ENCODE measurements at regions not wholly inside any gene's neighbourhood (a gene's known extent, or its start where the extent isn't known, plus 50 kb on each side); places are given as distances from the start of the nearest gene placed in this dataset.
"Not testable (repeated sequence)": the region's sequence is repeated elsewhere in the genome, so short reads cannot be mapped to it uniquely, and the experiment has no call there.

GRCh38 chr12:25317553-25317952 is 66.8 kb upstream of the KRAS start:
- Histone ChIP-seq H3K9me2 (ENCODE audit: low read depth, low read length) (no peaks in the 10 kb centered on the region), H3K4me1 (ENCODE audit: insufficient read depth, low read length, severe bottlenecking) (peaks cover 48% of the 10 kb centered on the region), H3F3A (ENCODE audit: insufficient read depth, low read length) (no peaks in the 10 kb centered on the region), H3K4me2 (ENCODE audit: low read length) (no peak overlapping the region), H3K36me3 (ENCODE audit: insufficient read depth, low read length) (no peaks in the 10 kb centered on the region), H3K27me3 (ENCODE audit: insufficient read depth, low read length) (no peaks in the 10 kb centered on the region), H3K4me3 (ENCODE audit: low read depth, low read length, poor library complexity, severe bottlenecking) (no peak overlapping the region), H3K9me3 (ENCODE audit: low read length) (no peaks in the 10 kb centered on the region), H3K79me2 (ENCODE audit: insufficient read depth, low read length) (no peaks in the 10 kb centered on the region), H3K27ac (ENCODE audit: low read depth, low read length, poor library complexity, severe bottlenecking) (no peak overlapping the region), H2AFZ (ENCODE audit: low read length) (no peak overlapping the region), H4K20me1 (ENCODE audit: insufficient read depth, low read length) (no peaks in the 10 kb centered on the region), H3K9ac (ENCODE audit: low read length) (no peak overlapping the region)
- TF ChIP-seq EZH2 (IDR thresholded peaks at IDR 0.05; ENCODE audit: borderline replicate concordance, low read length) = no peak
- TF ChIP-seq CTCF (IDR thresholded peaks at IDR 0.05; ENCODE audit: low read length) = no peak

- Histone ChIP-seq H3K9ac (ENCODE audit: low read length) (no peak overlapping the region), H3K27ac (ENCODE audit: low read depth, low read length, poor library complexity, severe bottlenecking) (no peak overlapping the region), H2AFZ (ENCODE audit: low read length) (no peak overlapping the region), H3K36me3 (ENCODE audit: insufficient read depth, low read length) (no peaks in the 10 kb centered on the region), H3F3A (ENCODE audit: insufficient read depth, low read length) (no peaks in the 10 kb centered on the region), H3K4me1 (ENCODE audit: insufficient read depth, low read length, severe bottlenecking) (peaks cover 26% of the 10 kb centered on the region), H3K4me3 (ENCODE audit: low read depth, low read length, poor library complexity, severe bottlenecking) (no peak overlapping the region), H3K27me3 (ENCODE audit: insufficient read depth, low read length) (no peaks in the 10 kb centered on the region), H3K79me2 (ENCODE audit: insufficient read depth, low read length) (no peaks in the 10 kb centered on the region), H3K9me3 (ENCODE audit: low read length) (no peaks in the 10 kb centered on the region), H3K9me2 (ENCODE audit: low read depth, low read length) (no peaks in the 10 kb centered on the region), H4K20me1 (ENCODE audit: insufficient read depth, low read length) (no peaks in the 10 kb centered on the region), H3K4me2 (ENCODE audit: low read length) (no peak overlapping the region)
- no peak for TF ChIP-seq EZH2 (IDR thresholded peaks at IDR 0.05; ENCODE audit: borderline replicate concordance, low read length)
- no peak for TF ChIP-seq CTCF (IDR thresholded peaks at IDR 0.05; ENCODE audit: low read length)
These were observed 64.7 kb upstream of the KRAS start for GRCh38 chr12:25315388-25315787.

DNA sequence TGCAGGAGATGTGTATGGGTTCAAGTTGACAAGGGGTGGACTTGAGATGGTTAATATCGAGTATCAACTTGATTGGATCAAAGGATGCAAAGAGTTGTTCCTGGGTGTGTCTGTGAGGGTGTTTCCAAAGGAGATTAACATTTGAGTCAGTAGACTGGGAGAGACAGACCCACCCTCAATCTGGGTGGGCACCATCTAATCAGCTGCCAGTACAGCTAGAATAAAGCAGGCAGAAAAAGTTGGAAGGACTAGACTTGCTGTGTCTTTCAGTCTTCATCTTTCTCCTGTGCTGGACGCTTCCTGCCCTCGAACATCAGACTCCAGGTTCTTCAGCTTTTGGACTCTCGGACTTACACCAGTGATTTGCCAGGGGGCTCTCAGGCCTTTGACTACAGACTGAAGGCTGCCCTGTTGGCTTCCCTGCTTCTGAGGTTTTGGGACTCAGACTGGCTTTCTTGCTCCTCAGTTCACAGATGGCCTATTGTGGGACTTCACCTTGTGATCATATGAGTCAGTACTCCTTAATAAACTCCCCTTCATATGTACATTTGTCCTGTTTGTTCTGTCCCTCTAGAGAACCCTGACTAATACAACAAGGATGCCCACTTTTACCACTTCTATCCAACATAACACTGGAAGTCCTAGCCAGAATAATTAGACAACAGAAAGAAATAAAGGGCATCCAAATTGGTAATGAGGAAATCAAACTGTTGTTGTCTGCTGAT is 62.7 kb upstream of the KRAS start:
- not testable (repeated sequence) for H3K9me3 ChIP-seq (ENCODE audit: low read length); H3K27me3 ChIP-seq (ENCODE audit: insufficient read depth, low read length); H3K4me2 ChIP-seq (ENCODE audit: low read length); H3K36me3 ChIP-seq (ENCODE audit: insufficient read depth, low read length); H3K4me1 ChIP-seq (ENCODE audit: insufficient read depth, low read length, severe bottlenecking); H3K79me2 ChIP-seq (ENCODE audit: insufficient read depth, low read length); H2AFZ ChIP-seq (ENCODE audit: low read length); H4K20me1 ChIP-seq (ENCODE audit: insufficient read depth, low read length); H3F3A ChIP-seq (ENCODE audit: insufficient read depth, low read length); H3K9me2 ChIP-seq (ENCODE audit: low read depth, low read length); H3K27ac ChIP-seq (ENCODE audit: low read depth, low read length, poor library complexity, severe bottlenecking); H3K4me3 ChIP-seq (ENCODE audit: low read depth, low read length, poor library complexity, severe bottlenecking); H3K9ac ChIP-seq (ENCODE audit: low read length)

- TF ChIP-seq EZH2 (IDR thresholded peaks at IDR 0.05; ENCODE audit: borderline replicate concordance, low read length) = no peak
- TF ChIP-seq CTCF (IDR thresholded peaks at IDR 0.05; ENCODE audit: low read length) = no peak
- H3K4me3 ChIP-seq (ENCODE audit: low read depth, low read length, poor library complexity, severe bottlenecking) = no peak overlapping the region
- H3K4me2 ChIP-seq (ENCODE audit: low read length) = no peak overlapping the region
- H3K4me1 ChIP-seq (ENCODE audit: insufficient read depth, low read length, severe bottlenecking) = no peaks in the 10 kb centered on the region
- no peaks in the 10 kb centered on the region for H3K79me2 ChIP-seq (ENCODE audit: insufficient read depth, low read length)
- no peaks in the 10 kb centered on the region for H3K9me2 ChIP-seq (ENCODE audit: low read depth, low read length)
- no peak overlapping the region for H3K9ac ChIP-seq (ENCODE audit: low read length)
- no peaks in the 10 kb centered on the region for H3K36me3 ChIP-seq (ENCODE audit: insufficient read depth, low read length)
- no peaks in the 10 kb centered on the region for H3K27me3 ChIP-seq (ENCODE audit: insufficient read depth, low read length)
- H4K20me1 ChIP-seq (ENCODE audit: insufficient read depth, low read length) = no peaks in the 10 kb centered on the region
- no peaks in the 10 kb centered on the region for H3K9me3 ChIP-seq (ENCODE audit: low read length)
- H3F3A ChIP-seq (ENCODE audit: insufficient read depth, low read length) = no peaks in the 10 kb centered on the region
- no peak overlapping the region for H3K27ac ChIP-seq (ENCODE audit: low read depth, low read length, poor library complexity, severe bottlenecking)
- no peak overlapping the region for H2AFZ ChIP-seq (ENCODE audit: low read length)
These were observed 60.8 kb upstream of the KRAS start for GRCh38 chr12:25311506-25311905.

DNA sequence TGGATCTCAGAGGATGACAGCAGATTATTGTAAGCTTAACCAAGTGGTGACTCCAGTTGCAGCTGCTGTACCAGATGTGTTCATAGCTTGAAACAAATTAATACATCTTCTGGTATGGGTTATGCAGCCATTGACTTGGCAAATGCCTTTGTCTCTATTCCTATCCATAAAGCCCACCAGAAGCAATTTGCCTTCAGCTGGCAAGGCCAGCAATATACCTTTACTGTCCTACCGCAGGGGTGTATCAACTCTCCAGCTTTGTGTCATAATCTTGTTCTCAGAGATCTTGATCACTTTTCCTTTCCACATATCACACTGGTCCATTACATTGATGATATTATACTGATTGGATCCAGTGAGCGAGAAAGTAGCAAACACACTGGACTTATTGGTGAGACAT is 59.3 kb upstream of the KRAS start:
- H3K9ac ChIP-seq (ENCODE audit: low read length); H3K27ac ChIP-seq (ENCODE audit: low read depth, low read length, poor library complexity, severe bottlenecking); H3K79me2 ChIP-seq (ENCODE audit: insufficient read depth, low read length); H3K9me3 ChIP-seq (ENCODE audit: low read length); H3K27me3 ChIP-seq (ENCODE audit: insufficient read depth, low read length); H2AFZ ChIP-seq (ENCODE audit: low read length); H3K4me3 ChIP-seq (ENCODE audit: low read depth, low read length, poor library complexity, severe bottlenecking); H4K20me1 ChIP-seq (ENCODE audit: insufficient read depth, low read length); H3F3A ChIP-seq (ENCODE audit: insufficient read depth, low read length); H3K4me1 ChIP-seq (ENCODE audit: insufficient read depth, low read length, severe bottlenecking); H3K9me2 ChIP-seq (ENCODE audit: low read depth, low read length); H3K36me3 ChIP-seq (ENCODE audit: insufficient read depth, low read length); H3K4me2 ChIP-seq (ENCODE audit: low read length): not testable (repeated sequence)
